Left lung (tissue), 4 donors: ENCODE measurements at regions not wholly inside any gene's neighbourhood (a gene's known extent, or its start where the extent isn't known, plus 50 kb on each side); places are given as distances from the start of the nearest gene placed in this dataset.

ENCODE experiments used
- ATAC-seq: fragments of 200-7000 bp; cut with Tn5 transposase; one replicate; pipeline ENCODE4 v1.9.1; 2020; ENCODE audit warnings: moderate library complexity
- DNase-seq, 4 donors: peaks; one replicate each; pipeline ENCODE4 v3.0.0-alpha.2; 2013 to 2020
- H3K27ac ChIP-seq, 2 donors: fragments of 200-600 bp; sonication (generic) in 1 of 2; one replicate each; pipeline versions ENCODE4 v1.5.0 to v1.8.0; 2020 to 2021
- H3K27me3 ChIP-seq, 2 donors: fragments of 200-600 bp; sonication (generic) in 1 of 2; one replicate each; pipeline versions ENCODE4 v1.5.0 to v1.8.0; 2020 to 2021
- H3K36me3 ChIP-seq, 2 donors: fragments of 200-600 bp; sonication (generic) in 1 of 2; one replicate each; pipeline versions ENCODE4 v1.5.0 to v1.8.0; 2020 to 2021
- H3K4me1 ChIP-seq, 2 donors: fragments of 200-600 bp; one replicate each; pipeline ENCODE4 v1.8.0; 2021
- H3K4me3 ChIP-seq, 2 donors: fragments of 200-600 bp; sonication (generic) in 1 of 2; one replicate each; pipeline versions ENCODE4 v1.5.0 to v1.8.0; 2020 to 2021; ENCODE audit warnings: mild to moderate bottlenecking in 1 of 2
- H3K9me3 ChIP-seq, 2 donors: fragments of 200-600 bp; sonication (generic) in 1 of 2; one replicate each; pipeline versions ENCODE4 v1.5.0 to v1.8.0; 2020 to 2021
- intact Hi-C, 2 donors: fragments of 100-400 bp; cut with DNase I; formaldehyde crosslinking; loops; one replicate each; pipeline versions ENCODE4 v1.11.2 to v1.14.2; 2022
- TF ChIP-seq, protein P1 (sequence below), 2 donors: fragments of 200-600 bp; sonication (generic) in 1 of 2; IDR thresholded peaks; one replicate each; pipeline versions ENCODE4 v1.5.0 to v1.8.0; 2021; ENCODE audit warnings: antibody characterized with exemption in 2 of 2
- donor health status: DM: no; HTN: yes; CAD: no.
- donor health status: DM: no; HTN: no; CAD: no.

DNA sequence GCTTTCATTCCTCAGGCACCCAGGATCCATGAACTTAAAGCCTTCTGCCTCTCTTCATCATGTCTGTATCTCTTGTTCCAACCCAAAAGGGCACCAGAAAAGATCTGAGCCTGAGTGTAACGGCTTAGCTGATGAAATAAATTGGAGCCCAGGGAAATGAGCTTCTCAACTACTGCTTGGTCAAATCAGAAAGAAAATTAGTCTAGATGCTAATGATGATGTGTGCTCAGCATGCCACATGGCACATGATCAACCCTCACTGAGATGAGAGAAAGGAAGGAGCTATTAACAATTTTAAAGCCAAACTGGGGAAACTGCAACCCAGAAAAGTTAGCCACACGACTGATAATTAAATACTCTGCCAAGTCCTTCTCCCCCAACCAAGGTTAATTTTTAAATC, 325.7 kb downstream of the CNTN3 start:
- intact Hi-C loops = no loop called here
- peaks cover 0 to 7% of the 10 kb centered on the region in 2 donors for H3K9me3 ChIP-seq

GRCh38 chr3:74287557-74287956, 326.9 kb downstream of the CNTN3 start:
- no peaks in the 10 kb centered on the region for H3K36me3 ChIP-seq
- peaks cover 0 to 4% of the 10 kb centered on the region in 2 donors for H3K9me3 ChIP-seq
- H3K27ac ChIP-seq = no peak overlapping the region
- ATAC-seq (no peak), DNase-seq (no peak)
- no peaks in the 10 kb centered on the region for H3K27me3 ChIP-seq
- intact Hi-C loops = no loop called here
- no peak overlapping the region for H3K4me3 ChIP-seq
- no peaks in the 10 kb centered on the region for H3K4me1 ChIP-seq
- TF ChIP-seq, protein P1, sequence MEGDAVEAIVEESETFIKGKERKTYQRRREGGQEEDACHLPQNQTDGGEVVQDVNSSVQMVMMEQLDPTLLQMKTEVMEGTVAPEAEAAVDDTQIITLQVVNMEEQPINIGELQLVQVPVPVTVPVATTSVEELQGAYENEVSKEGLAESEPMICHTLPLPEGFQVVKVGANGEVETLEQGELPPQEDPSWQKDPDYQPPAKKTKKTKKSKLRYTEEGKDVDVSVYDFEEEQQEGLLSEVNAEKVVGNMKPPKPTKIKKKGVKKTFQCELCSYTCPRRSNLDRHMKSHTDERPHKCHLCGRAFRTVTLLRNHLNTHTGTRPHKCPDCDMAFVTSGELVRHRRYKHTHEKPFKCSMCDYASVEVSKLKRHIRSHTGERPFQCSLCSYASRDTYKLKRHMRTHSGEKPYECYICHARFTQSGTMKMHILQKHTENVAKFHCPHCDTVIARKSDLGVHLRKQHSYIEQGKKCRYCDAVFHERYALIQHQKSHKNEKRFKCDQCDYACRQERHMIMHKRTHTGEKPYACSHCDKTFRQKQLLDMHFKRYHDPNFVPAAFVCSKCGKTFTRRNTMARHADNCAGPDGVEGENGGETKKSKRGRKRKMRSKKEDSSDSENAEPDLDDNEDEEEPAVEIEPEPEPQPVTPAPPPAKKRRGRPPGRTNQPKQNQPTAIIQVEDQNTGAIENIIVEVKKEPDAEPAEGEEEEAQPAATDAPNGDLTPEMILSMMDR (IDR thresholded peaks at IDR 0.05) = no peak

More for the DNA sequence above, 325.7 kb downstream of the CNTN3 start:
- no peak for ATAC-seq
- DNase-seq = no peak
- Histone ChIP-seq H3K27me3 (no peaks in the 10 kb centered on the region), H3K4me3 (no peak overlapping the region), H3K27ac (no peak overlapping the region), H3K36me3 (no peaks in the 10 kb centered on the region), H3K4me1 (no peaks in the 10 kb centered on the region)
- TF ChIP-seq, protein P1 (IDR thresholded peaks at IDR 0.05) = no peak

DNA sequence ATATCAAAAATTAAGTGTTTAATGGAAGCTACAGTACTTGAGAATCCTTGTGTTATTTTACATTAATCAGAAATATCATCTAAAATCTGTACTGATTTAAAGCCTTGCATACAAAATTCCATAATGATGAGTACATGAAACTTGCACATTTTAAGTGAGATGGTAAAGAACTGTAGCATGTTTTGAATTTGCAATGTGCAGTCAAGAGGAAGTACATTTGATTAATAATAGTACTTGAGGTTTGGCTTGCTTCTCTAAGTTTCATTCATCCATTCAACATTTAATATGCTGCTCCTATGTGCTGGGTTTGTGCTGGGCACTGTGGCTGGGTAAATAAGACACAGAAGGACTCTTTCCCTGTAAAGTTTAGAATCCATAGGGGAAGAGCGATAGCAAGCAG, 332.3 kb downstream of the CNTN3 start:
- TF ChIP-seq, protein P1 (IDR thresholded peaks at IDR 0.05) = no peak
- Histone ChIP-seq H3K4me1 (no peaks in the 10 kb centered on the region), H3K36me3 (no peaks in the 10 kb centered on the region), H3K9me3 (peaks cover 0 to 3% of the 10 kb centered on the region in 2 donors), H3K4me3 (no peak overlapping the region), H3K27ac (no peak overlapping the region), H3K27me3 (no peaks in the 10 kb centered on the region)
- intact Hi-C loops = no loop called here
- DNase-seq (no peak), ATAC-seq (no peak)

DNA sequence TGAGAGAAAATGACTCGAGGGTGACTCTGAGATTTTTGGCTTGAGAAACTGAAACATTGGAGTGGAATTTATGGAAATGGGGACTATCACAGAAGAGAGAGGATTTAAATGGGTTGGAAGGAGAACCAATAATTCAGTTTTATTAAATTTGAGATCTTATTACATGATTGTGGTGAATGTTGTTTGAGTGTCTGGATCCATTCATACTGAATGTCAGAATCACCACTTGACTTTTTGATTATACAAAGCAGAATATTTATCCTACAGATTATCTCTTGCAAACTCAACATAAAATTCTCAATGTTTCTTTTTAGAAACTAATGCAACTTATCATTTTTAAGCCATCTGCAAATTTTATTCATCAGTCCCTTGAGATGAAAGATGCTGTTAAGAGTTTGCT, 332.8 kb downstream of the CNTN3 start:
- no peak overlapping the region for H3K4me3 ChIP-seq
- TF ChIP-seq, protein P1 (IDR thresholded peaks at IDR 0.05) = no peak
- H3K4me1 ChIP-seq = no peaks in the 10 kb centered on the region
- no peaks in the 10 kb centered on the region for H3K27me3 ChIP-seq
- ATAC-seq (no peak), DNase-seq (no peak)
- no peaks in the 10 kb centered on the region for H3K36me3 ChIP-seq
- peaks cover 0 to 3% of the 10 kb centered on the region in 2 donors for H3K9me3 ChIP-seq
- no peak overlapping the region for H3K27ac ChIP-seq
- intact Hi-C loops = no loop called here

GRCh38 chr3:74273555-74274402, 340.7 kb downstream of the CNTN3 start:
- TF ChIP-seq, protein P1 (IDR thresholded peaks at IDR 0.05) = no peak
- intact Hi-C loops = no loop called here
- DNase-seq = no peak
- ATAC-seq = no peak
- no peaks in the 10 kb centered on the region for H3K27me3 ChIP-seq
- no peaks in the 10 kb centered on the region for H3K9me3 ChIP-seq
- H3K4me3 ChIP-seq = no peak overlapping the region
- H3K4me1 ChIP-seq = no peaks in the 10 kb centered on the region
- no peaks in the 10 kb centered on the region for H3K36me3 ChIP-seq
- H3K27ac ChIP-seq = no peak overlapping the region
